ENCODE measurements at regions not wholly inside any gene's neighbourhood (a gene's known extent, or its start where the extent isn't known, plus 50 kb on each side); places are given as distances from the start of the nearest gene placed in this dataset.

DNA sequence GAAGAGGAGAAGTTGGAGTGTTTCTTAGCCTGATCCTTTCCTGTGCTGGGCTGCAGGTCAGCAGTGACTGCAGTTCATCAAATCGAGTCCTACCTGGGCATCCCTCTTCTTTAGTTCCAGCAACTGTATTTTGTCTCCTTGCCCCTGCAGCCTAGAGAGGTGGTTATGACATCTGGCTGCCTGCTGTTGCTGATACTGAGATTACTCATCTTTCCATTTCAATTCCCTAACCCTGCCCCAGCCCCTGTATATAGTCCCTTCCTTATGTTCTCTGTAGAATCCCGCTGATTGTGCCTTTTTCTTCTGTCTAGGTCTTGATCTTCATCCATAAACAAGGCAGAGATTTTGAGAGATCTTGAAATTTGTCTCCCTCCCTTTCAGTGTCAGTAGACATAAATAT, 393.3 kb downstream of the EDEM1 start:
- H3K4me1 ChIP-seq = no peaks in the 10 kb centered on the region
- no peak overlapping the region for H3K27ac ChIP-seq
- no peaks in the 10 kb centered on the region for H3K9me3 ChIP-seq
- intact Hi-C loops (cut with DNase I) = no loop called here
- no peak overlapping the region for H3K4me3 ChIP-seq
- WGBS, 2 donors = 83 to 88% methylated on average over 2 of the region's 2 CpGs
- H3K36me3 ChIP-seq = no peaks in the 10 kb centered on the region
- TF ChIP-seq POLR2AphosphoS5 (IDR thresholded peaks at IDR 0.05) (no peak), POLR2A (IDR thresholded peaks at IDR 0.05) (no peak), EP300 (IDR thresholded peaks at IDR 0.05) (no peak)
- TF ChIP-seq, protein P1, sequence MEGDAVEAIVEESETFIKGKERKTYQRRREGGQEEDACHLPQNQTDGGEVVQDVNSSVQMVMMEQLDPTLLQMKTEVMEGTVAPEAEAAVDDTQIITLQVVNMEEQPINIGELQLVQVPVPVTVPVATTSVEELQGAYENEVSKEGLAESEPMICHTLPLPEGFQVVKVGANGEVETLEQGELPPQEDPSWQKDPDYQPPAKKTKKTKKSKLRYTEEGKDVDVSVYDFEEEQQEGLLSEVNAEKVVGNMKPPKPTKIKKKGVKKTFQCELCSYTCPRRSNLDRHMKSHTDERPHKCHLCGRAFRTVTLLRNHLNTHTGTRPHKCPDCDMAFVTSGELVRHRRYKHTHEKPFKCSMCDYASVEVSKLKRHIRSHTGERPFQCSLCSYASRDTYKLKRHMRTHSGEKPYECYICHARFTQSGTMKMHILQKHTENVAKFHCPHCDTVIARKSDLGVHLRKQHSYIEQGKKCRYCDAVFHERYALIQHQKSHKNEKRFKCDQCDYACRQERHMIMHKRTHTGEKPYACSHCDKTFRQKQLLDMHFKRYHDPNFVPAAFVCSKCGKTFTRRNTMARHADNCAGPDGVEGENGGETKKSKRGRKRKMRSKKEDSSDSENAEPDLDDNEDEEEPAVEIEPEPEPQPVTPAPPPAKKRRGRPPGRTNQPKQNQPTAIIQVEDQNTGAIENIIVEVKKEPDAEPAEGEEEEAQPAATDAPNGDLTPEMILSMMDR (IDR thresholded peaks at IDR 0.05) = no peak
- H3K27me3 ChIP-seq = no peaks in the 10 kb centered on the region
- no peak for DNase-seq

DNA sequence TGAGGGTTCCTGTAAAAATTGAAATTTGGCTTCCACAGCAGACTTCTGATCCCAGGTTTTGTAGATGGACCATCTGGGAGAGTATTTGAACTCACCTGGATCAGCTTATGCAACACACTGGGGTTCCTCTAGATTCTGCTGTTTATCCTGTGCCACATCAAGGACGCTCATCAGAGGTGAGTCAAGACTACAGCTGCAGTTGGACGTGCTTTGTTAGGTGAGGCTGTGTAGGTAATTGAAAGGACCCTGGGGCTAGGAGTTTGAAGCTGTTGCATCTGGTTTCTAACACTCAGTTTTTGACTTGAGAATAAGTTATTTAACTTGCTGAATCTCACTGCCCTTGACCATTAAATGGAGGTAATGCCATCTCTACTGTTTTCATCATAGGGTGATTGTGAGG, 394.2 kb downstream of the EDEM1 start:
- no peaks in the 10 kb centered on the region for H3K27me3 ChIP-seq
- H3K4me1 ChIP-seq = no peaks in the 10 kb centered on the region
- no peak for DNase-seq
- H3K27ac ChIP-seq = no peak overlapping the region
- no peak overlapping the region for H3K4me3 ChIP-seq
- no peak for TF ChIP-seq POLR2A (IDR thresholded peaks at IDR 0.05)
- no peak for TF ChIP-seq EP300 (IDR thresholded peaks at IDR 0.05)
- TF ChIP-seq POLR2AphosphoS5 (IDR thresholded peaks at IDR 0.05) = no peak
- TF ChIP-seq, protein P1 (IDR thresholded peaks at IDR 0.05) = no peak
- intact Hi-C loops (cut with DNase I) = no loop called here
- no peaks in the 10 kb centered on the region for H3K36me3 ChIP-seq
- WGBS, 2 donors = 86 to 93% methylated on average over 2 of the region's 2 CpGs
- no peaks in the 10 kb centered on the region for H3K9me3 ChIP-seq

DNA sequence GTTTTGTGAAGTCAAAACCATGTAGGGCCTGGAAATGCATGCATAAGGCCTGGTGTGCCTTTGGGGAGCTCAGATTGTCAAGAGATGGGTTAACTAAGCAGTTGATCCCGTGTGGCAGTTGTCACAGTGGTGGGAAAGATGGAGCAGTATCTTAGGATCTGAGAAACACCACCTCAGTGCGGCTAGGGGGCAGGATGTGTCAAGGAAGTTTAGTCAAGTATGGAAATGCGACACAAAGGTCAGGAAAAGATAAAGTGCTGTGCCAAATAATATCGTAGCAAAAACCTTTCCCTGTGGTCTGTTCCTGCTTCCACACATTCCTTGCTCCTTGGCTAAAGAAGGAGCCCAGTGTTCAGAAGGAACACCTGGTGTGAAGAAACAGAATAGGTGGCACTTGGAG, 396.4 kb downstream of the EDEM1 start:
- no peak overlapping the region for H3K4me3 ChIP-seq
- TF ChIP-seq, protein P1 (IDR thresholded peaks at IDR 0.05) = no peak
- TF ChIP-seq EP300 (IDR thresholded peaks at IDR 0.05) (no peak), POLR2A (IDR thresholded peaks at IDR 0.05) (no peak), POLR2AphosphoS5 (IDR thresholded peaks at IDR 0.05) (no peak)
- H3K27me3 ChIP-seq = no peaks in the 10 kb centered on the region
- H3K36me3 ChIP-seq = no peaks in the 10 kb centered on the region
- 14 to 44% methylated on average over 4 of the region's 4 CpGs for WGBS, 2 donors
- H3K27ac ChIP-seq = no peak overlapping the region
- intact Hi-C loops (cut with DNase I) = no loop called here
- DNase-seq = no peak
- no peaks in the 10 kb centered on the region for H3K9me3 ChIP-seq
- no peaks in the 10 kb centered on the region for H3K4me1 ChIP-seq

DNA sequence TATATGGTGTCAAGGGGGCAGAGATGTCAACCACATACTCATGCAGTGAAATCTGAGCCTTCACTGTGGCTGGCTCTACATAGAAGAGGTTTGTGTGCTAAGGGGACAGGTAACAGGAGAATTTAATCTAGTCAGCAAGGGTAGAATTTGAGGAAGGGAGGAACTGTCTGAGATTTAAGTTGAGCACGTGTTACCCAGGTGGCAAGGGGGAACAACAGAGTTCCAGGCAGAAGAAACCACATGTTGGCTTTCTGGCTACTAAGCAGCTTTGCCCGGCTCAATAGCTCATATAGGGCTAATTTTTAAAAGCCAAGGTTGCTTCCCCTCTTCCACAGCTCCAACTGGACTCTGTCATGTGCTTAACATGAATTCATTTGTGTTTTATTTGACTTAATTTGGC, 397.6 kb downstream of the EDEM1 start:
- DNase-seq = no peak
- H3K4me3 ChIP-seq = no peak overlapping the region
- TF ChIP-seq POLR2AphosphoS5 (IDR thresholded peaks at IDR 0.05) = no peak
- no peak for TF ChIP-seq EP300 (IDR thresholded peaks at IDR 0.05)
- TF ChIP-seq, protein P1 (IDR thresholded peaks at IDR 0.05) = no peak
- TF ChIP-seq POLR2A (IDR thresholded peaks at IDR 0.05) = no peak
- H3K36me3 ChIP-seq = no peaks in the 10 kb centered on the region
- H3K27me3 ChIP-seq = no peaks in the 10 kb centered on the region
- WGBS, 2 donors = 82 to 90% methylated on average over 2 of the region's 2 CpGs
- H3K27ac ChIP-seq = no peak overlapping the region
- H3K9me3 ChIP-seq = no peaks in the 10 kb centered on the region
- intact Hi-C loops (cut with DNase I) = no loop called here
- no peaks in the 10 kb centered on the region for H3K4me1 ChIP-seq

DNA sequence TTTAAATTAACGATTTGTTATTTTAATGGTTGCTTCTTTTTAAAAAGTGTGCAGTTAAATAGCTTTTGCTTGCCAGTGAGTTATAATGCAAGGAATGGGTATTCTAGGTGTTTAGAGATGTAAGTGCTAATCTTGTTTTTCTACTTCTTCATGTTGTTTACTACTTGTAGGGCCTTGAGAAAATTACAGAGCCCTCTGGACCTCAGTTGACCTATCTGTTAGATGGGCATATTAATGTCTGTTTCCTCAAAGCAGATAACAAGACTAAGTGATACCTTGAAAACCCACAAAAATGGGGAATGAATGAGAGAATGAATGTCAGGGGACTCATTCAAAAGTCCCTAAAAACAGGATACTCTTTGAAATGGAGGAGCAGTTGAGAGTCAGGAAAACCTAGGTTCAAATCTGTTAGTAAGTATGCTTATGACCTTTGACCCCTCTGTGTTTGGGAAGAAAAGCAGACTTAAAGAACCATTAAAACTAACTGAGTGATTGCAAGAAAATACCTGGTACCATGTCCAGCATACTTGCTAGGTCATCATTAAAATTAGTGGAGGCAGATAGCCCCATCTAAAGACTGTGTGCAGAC, 419.5 kb downstream of the EDEM1 start:
- Histone ChIP-seq H3K27ac (no peak overlapping the region), H3K36me3 (no peaks in the 10 kb centered on the region), H3K9me3 (no peaks in the 10 kb centered on the region), H3K4me3 (no peak overlapping the region), H3K27me3 (no peaks in the 10 kb centered on the region), H3K4me1 (no peaks in the 10 kb centered on the region)
- 85 to 88% methylated on average over 1 of the region's 1 CpG for WGBS, 2 donors
- TF ChIP-seq, protein P1 (IDR thresholded peaks at IDR 0.05) = no peak
- no peak for TF ChIP-seq POLR2A (IDR thresholded peaks at IDR 0.05)
- no peak for TF ChIP-seq POLR2AphosphoS5 (IDR thresholded peaks at IDR 0.05)
- no peak for TF ChIP-seq EP300 (IDR thresholded peaks at IDR 0.05)
- DNase-seq = no peak
- intact Hi-C loops (cut with DNase I) = no loop called here
